ENCODE measurements at regions not wholly inside any gene's neighbourhood (a gene's known extent, or its start where the extent isn't known, plus 50 kb on each side); places are given as distances from the start of the nearest gene placed in this dataset.

DNA sequence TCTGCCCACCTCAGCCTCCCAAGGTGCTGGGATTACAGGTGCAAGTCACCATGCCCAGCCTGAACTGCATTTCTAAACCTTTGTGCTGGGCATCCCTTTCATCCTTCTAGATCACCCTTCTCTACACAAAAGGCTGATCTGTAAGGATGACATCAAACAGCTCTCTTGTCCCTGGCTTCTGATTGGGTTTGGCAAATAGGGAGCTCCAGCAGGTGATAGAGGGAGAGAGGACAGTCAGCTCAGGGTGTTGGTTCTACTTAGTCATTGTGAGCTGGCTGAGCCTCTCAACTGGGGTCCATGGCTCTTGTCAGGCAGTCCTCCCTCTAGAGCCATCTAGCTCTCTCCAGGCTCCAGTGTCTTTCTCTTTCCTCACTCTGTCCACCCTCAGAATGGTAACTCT lies 237.6 kb upstream of the JARID2 start:
- DNase-seq = no peak
- H2AFZ ChIP-seq (ENCODE audit: low read length) = no peak overlapping the region
- no peaks in the 10 kb centered on the region for H3K9me2 ChIP-seq (replicated peaks; ENCODE audit: insufficient read depth, low read length)
- H3K27me3 ChIP-seq (replicated peaks; ENCODE audit: insufficient read depth, low read length) = no peaks in the 10 kb centered on the region
- TF ChIP-seq, protein P1, sequence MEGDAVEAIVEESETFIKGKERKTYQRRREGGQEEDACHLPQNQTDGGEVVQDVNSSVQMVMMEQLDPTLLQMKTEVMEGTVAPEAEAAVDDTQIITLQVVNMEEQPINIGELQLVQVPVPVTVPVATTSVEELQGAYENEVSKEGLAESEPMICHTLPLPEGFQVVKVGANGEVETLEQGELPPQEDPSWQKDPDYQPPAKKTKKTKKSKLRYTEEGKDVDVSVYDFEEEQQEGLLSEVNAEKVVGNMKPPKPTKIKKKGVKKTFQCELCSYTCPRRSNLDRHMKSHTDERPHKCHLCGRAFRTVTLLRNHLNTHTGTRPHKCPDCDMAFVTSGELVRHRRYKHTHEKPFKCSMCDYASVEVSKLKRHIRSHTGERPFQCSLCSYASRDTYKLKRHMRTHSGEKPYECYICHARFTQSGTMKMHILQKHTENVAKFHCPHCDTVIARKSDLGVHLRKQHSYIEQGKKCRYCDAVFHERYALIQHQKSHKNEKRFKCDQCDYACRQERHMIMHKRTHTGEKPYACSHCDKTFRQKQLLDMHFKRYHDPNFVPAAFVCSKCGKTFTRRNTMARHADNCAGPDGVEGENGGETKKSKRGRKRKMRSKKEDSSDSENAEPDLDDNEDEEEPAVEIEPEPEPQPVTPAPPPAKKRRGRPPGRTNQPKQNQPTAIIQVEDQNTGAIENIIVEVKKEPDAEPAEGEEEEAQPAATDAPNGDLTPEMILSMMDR (IDR thresholded peaks at IDR 0.05; ENCODE audit: low read length) = no peak
- TF ChIP-seq EZH2phosphoT487 (IDR thresholded peaks at IDR 0.05; ENCODE audit: low read length) (no peak), EZH2 (optimal IDR thresholded peaks at IDR 0.05; ENCODE audit: low read depth, low read length) (no peak)
- H3K4me2 ChIP-seq (ENCODE audit: low read depth, low read length) = no peak overlapping the region
- H3K27ac ChIP-seq (ENCODE audit: low read length) = no peak overlapping the region
- H3K79me2 ChIP-seq (ENCODE audit: low read length) = no peaks in the 10 kb centered on the region
- H3K9ac ChIP-seq (ENCODE audit: low read length) = no peak overlapping the region
- H3K4me3 ChIP-seq (ENCODE audit: low read length) = no peak overlapping the region
- H3F3A ChIP-seq (ENCODE audit: insufficient read depth, low read length) = no peaks in the 10 kb centered on the region
- no peaks in the 10 kb centered on the region for H4K20me1 ChIP-seq (ENCODE audit: insufficient read depth, low read length)
- no peaks in the 10 kb centered on the region for H3K9me3 ChIP-seq (replicated peaks; ENCODE audit: insufficient read depth, low read length)
- H3K4me1 ChIP-seq (ENCODE audit: low read length) = no peaks in the 10 kb centered on the region
- H3K36me3 ChIP-seq (replicated peaks; ENCODE audit: insufficient read depth, low read length) = no peaks in the 10 kb centered on the region

DNA sequence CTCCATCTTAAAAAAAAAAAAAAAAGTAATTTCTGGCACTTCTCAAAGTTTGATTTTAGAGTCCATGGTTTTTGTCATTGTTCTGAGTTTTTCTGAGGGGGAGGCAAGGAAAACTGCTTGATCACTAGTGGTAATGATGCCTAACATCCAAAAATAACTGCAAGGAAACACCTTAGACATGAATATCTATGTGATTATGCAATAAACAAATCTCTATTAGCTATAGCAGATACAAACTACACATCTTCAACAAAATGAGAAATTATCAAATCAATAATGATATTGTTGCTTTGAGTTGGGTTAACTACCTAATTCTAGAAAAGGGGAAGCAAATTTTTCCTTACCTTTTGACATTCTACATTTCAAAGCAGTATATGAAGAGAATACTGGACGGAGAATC lies 230.9 kb upstream of the JARID2 start:
- H3K4me3 ChIP-seq (ENCODE audit: low read length) = no peak overlapping the region
- no peak overlapping the region for H3K9ac ChIP-seq (ENCODE audit: low read length)
- DNase-seq = no peak
- no peaks in the 10 kb centered on the region for H3F3A ChIP-seq (ENCODE audit: insufficient read depth, low read length)
- no peak for TF ChIP-seq EZH2phosphoT487 (IDR thresholded peaks at IDR 0.05; ENCODE audit: low read length)
- TF ChIP-seq, protein P1 (IDR thresholded peaks at IDR 0.05; ENCODE audit: low read length) = no peak
- TF ChIP-seq EZH2 (optimal IDR thresholded peaks at IDR 0.05; ENCODE audit: low read depth, low read length) = no peak
- no peaks in the 10 kb centered on the region for H3K27me3 ChIP-seq (replicated peaks; ENCODE audit: insufficient read depth, low read length)
- H2AFZ ChIP-seq (ENCODE audit: low read length) = no peak overlapping the region
- no peaks in the 10 kb centered on the region for H3K36me3 ChIP-seq (replicated peaks; ENCODE audit: insufficient read depth, low read length)
- H4K20me1 ChIP-seq (ENCODE audit: insufficient read depth, low read length) = no peaks in the 10 kb centered on the region
- H3K4me2 ChIP-seq (ENCODE audit: low read depth, low read length) = no peak overlapping the region
- H3K79me2 ChIP-seq (ENCODE audit: low read length) = no peaks in the 10 kb centered on the region
- no peaks in the 10 kb centered on the region for H3K4me1 ChIP-seq (ENCODE audit: low read length)
- H3K9me2 ChIP-seq (replicated peaks; ENCODE audit: insufficient read depth, low read length) = no peaks in the 10 kb centered on the region
- no peak overlapping the region for H3K27ac ChIP-seq (ENCODE audit: low read length)
- H3K9me3 ChIP-seq (replicated peaks; ENCODE audit: insufficient read depth, low read length) = no peaks in the 10 kb centered on the region

DNA sequence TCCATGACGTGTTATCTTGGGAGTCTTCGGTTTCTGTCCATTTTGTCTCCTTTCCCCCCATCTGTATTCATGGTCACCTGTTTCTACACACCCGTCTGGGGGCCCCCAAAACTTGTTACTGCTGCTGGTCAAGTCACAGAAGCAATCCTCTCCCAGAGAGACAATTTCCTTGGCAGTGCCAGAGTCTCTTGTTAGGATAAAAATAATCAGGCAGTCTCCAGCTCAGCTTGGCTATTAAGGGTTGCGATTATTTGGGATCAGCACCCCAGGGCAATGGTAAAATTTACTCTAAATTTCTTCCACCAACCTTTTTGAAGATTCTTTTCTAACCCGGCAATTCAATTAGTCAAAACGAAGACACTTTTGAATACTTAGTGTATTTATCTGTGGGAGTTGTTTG lies 229.1 kb upstream of the JARID2 start:
- TF ChIP-seq EZH2phosphoT487 (IDR thresholded peaks at IDR 0.05; ENCODE audit: low read length) = no peak
- TF ChIP-seq EZH2 (optimal IDR thresholded peaks at IDR 0.05; ENCODE audit: low read depth, low read length) = no peak
- TF ChIP-seq, protein P1 (IDR thresholded peaks at IDR 0.05; ENCODE audit: low read length) = no peak
- Histone ChIP-seq H3K79me2 (ENCODE audit: low read length) (no peaks in the 10 kb centered on the region), H3F3A (ENCODE audit: insufficient read depth, low read length) (no peaks in the 10 kb centered on the region), H3K4me3 (ENCODE audit: low read length) (no peak overlapping the region), H3K4me1 (ENCODE audit: low read length) (no peaks in the 10 kb centered on the region), H3K9ac (ENCODE audit: low read length) (no peak overlapping the region), H4K20me1 (ENCODE audit: insufficient read depth, low read length) (no peaks in the 10 kb centered on the region), H3K9me2 (replicated peaks; ENCODE audit: insufficient read depth, low read length) (no peaks in the 10 kb centered on the region), H3K4me2 (ENCODE audit: low read depth, low read length) (no peak overlapping the region), H3K27me3 (replicated peaks; ENCODE audit: insufficient read depth, low read length) (no peaks in the 10 kb centered on the region), H3K36me3 (replicated peaks; ENCODE audit: insufficient read depth, low read length) (no peaks in the 10 kb centered on the region), H2AFZ (ENCODE audit: low read length) (no peak overlapping the region), H3K9me3 (replicated peaks; ENCODE audit: insufficient read depth, low read length) (no peaks in the 10 kb centered on the region), H3K27ac (ENCODE audit: low read length) (no peak overlapping the region)
- no peak for DNase-seq

All from MM.1S (cell line).